PC-9 (cell line): ENCODE measurements at regions not wholly inside any gene's neighbourhood (a gene's known extent, or its start where the extent isn't known, plus 50 kb on each side); places are given as distances from the start of the nearest gene placed in this dataset.

Experiments
- BruUV-seq: library from RNA; stranded (reverse); fragments of 400-500 nt; replicated peaks from 2 replicates; lab custom pipeline; 2021; lab: Mats Ljungman, UMichigan
- CTCF ChIA-PET: fragments of 300-600 bp; sonication (Branson Sonifier 250); formaldehyde crosslinking; loops from one replicate; lab custom pipeline; 2022; ENCODE audit warnings: antibody characterized with exemption; lab: Charles Lee
- POLR2A ChIA-PET: fragments of 300-600 bp; sonication (Branson Sonifier 250); formaldehyde crosslinking; loops from one replicate; lab custom pipeline; 2022; ENCODE audit warnings: antibody characterized with exemption; ENCODE audit not compliant: unreplicated experiment; lab: Charles Lee
- DNase-seq, 2 experiments: peaks; one replicate each; pipeline versions ENCODE4 v3.0.0 to v3.0.0-alpha.2; 2015 to 2022; ENCODE audit warnings: mixed read lengths in 1 of 2
- H2AFZ ChIP-seq: fragments of 200-600 bp; sonication (generic); 2 replicates; pipeline ENCODE4 v1.8.1; 2017; ENCODE audit warnings: antibody characterized with exemption
- H3F3A ChIP-seq: fragments of 200-600 bp; sonication (generic); 2 replicates; pipeline ENCODE4 v1.8.1; 2017; ENCODE audit warnings: antibody characterized with exemption, mild to moderate bottlenecking, low read depth; ENCODE audit not compliant: insufficient read depth
- H3K27ac ChIP-seq: fragments of 200-600 bp; sonication (generic); 2 replicates; pipeline ENCODE4 v1.6.1; 2016; ENCODE audit warnings: mixed run types
- H3K27me3 ChIP-seq: fragments of 200-600 bp; sonication (generic); 2 replicates; pipeline ENCODE4 v1.6.1; 2016; ENCODE audit warnings: low read depth, mixed run types; ENCODE audit not compliant: insufficient read depth
- H3K36me3 ChIP-seq: fragments of 200-600 bp; sonication (generic); 2 replicates; pipeline ENCODE4 v1.6.1; 2016; ENCODE audit warnings: low read depth, mixed run types
- H3K4me1 ChIP-seq: fragments of 200-600 bp; sonication (generic); replicated peaks from 2 replicates; pipeline ENCODE4 v1.6.1; 2016; ENCODE audit warnings: mixed run types; ENCODE audit not compliant: insufficient read depth
- H3K4me2 ChIP-seq: fragments of 200-600 bp; sonication (generic); 2 replicates; pipeline ENCODE4 v1.6.1; 2017; ENCODE audit warnings: mixed run types
- H3K4me3 ChIP-seq: fragments of 200-600 bp; sonication (generic); 2 replicates; pipeline ENCODE4 v1.6.1; 2016; ENCODE audit warnings: mixed run types
- H3K79me2 ChIP-seq: fragments of 200-600 bp; sonication (generic); 2 replicates; pipeline ENCODE4 v1.6.1; 2017; ENCODE audit warnings: low read depth, mixed run types
- H3K9me2 ChIP-seq: fragments of 200-600 bp; sonication (generic); 2 replicates; pipeline ENCODE4 v1.8.1; 2017; ENCODE audit warnings: mild to moderate bottlenecking; ENCODE audit not compliant: insufficient read depth
- H3K9me3 ChIP-seq: fragments of 200-600 bp; sonication (generic); 2 replicates; pipeline ENCODE4 v1.8.1; 2016; ENCODE audit warnings: low read depth; ENCODE audit not compliant: insufficient read depth
- H4K20me1 ChIP-seq: fragments of 200-600 bp; sonication (generic); 2 replicates; pipeline ENCODE4 v1.8.1; 2017; ENCODE audit not compliant: insufficient read depth
- EZH2 ChIP-seq: fragments of 200-600 bp; sonication (generic); IDR thresholded peaks from 2 replicates; pipeline ENCODE4 v1.8.0; 2017; ENCODE audit warnings: antibody characterized with exemption, low read depth
- intact Hi-C: fragments of 100-400 bp; cut with micrococcal nuclease; formaldehyde crosslinking; loops from one replicate; pipeline ENCODE4 v1.10.0; 2022; ENCODE audit not compliant: unreplicated experiment
- TF ChIP-seq, protein P1 (sequence below): fragments of 200-600 bp; sonication (generic); conservative IDR thresholded peaks from 2 replicates; pipeline ENCODE4 v1.6.1; 2017; ENCODE audit warnings: mixed run types, antibody characterized with exemption, mild to moderate bottlenecking, moderate library complexity

DNA sequence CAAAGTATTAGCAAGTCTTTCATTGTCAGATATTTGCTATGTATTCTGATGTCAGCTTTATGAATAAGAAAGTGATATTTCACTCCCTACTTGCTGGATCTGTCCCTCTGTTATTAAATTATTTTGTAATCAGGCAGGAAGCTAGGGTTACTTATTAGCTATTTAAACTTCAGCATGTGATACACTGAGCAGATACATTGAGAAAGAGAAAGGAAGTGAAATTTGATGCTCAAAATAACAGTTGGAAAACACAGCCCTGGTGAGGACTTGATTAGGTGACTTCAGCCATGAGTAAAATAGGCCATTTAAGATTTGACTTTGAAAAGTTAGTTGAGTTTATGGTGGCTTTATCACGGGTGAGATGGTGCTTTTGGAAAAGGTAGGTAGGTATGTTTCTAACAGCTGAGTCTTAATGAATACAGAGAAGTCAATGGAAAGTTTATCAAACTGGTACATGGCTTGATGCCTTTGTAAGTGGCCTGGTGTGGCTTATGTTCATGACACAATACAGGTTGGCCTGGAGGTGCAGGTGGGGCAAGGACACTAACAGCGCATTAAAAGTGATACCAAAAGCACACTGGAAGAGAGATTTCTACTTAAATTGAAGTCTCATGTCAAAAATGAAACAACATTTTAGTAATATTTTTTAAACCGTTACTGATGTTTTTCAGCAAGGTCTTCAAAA, 321.2 kb upstream of the SPOCK3 start:
- Histone ChIP-seq H3K79me2 (no peaks in the 10 kb centered on the region), H3F3A (no peaks in the 10 kb centered on the region), H3K27me3 (no peaks in the 10 kb centered on the region), H3K4me1 (no peaks in the 10 kb centered on the region), H3K9me2 (no peaks in the 10 kb centered on the region), H3K9me3 (no peaks in the 10 kb centered on the region), H3K4me2 (no peak overlapping the region), H2AFZ (no peak overlapping the region), H3K27ac (no peak overlapping the region), H4K20me1 (no peaks in the 10 kb centered on the region), H3K4me3 (no peak overlapping the region), H3K36me3 (no peaks in the 10 kb centered on the region)
- no peak for DNase-seq
- BruUV-seq = no TSS peak
- ChIA-PET CTCF (no interaction called here), POLR2A (no interaction called here)
- TF ChIP-seq, protein P1, sequence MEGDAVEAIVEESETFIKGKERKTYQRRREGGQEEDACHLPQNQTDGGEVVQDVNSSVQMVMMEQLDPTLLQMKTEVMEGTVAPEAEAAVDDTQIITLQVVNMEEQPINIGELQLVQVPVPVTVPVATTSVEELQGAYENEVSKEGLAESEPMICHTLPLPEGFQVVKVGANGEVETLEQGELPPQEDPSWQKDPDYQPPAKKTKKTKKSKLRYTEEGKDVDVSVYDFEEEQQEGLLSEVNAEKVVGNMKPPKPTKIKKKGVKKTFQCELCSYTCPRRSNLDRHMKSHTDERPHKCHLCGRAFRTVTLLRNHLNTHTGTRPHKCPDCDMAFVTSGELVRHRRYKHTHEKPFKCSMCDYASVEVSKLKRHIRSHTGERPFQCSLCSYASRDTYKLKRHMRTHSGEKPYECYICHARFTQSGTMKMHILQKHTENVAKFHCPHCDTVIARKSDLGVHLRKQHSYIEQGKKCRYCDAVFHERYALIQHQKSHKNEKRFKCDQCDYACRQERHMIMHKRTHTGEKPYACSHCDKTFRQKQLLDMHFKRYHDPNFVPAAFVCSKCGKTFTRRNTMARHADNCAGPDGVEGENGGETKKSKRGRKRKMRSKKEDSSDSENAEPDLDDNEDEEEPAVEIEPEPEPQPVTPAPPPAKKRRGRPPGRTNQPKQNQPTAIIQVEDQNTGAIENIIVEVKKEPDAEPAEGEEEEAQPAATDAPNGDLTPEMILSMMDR = no peak
- TF ChIP-seq EZH2 = no peak
- intact Hi-C loops = no loop called here

DNA sequence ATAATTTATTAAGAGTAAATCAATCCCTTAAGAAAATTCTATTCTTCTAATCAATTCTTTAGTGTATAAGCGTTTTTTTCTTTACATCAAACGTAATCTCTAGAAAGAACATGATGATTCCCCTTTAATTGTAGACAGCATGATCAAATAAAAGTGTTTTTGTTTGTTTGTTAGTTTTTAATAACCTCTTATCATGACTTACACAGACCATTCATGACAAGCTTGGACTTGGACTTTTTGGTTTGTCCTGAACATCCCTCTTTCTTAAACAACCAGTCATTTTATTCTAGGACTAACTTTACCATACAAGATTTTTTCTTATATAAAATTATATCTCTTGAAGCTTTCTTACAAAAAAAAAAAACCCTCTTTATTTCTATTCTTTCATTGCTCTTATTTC, 344.6 kb upstream of the SPOCK3 start:
- Histone ChIP-seq H3K27ac (no peak overlapping the region), H3K4me2 (no peak overlapping the region), H3K36me3 (no peaks in the 10 kb centered on the region), H3K9me3 (no peaks in the 10 kb centered on the region; the same call in 1 of the 2 replicates), H3K79me2 (no peaks in the 10 kb centered on the region), H4K20me1 (no peaks in the 10 kb centered on the region), H3K27me3 (no peaks in the 10 kb centered on the region), H3K4me1 (no peaks in the 10 kb centered on the region), H3K4me3 (no peak overlapping the region), H3F3A (no peaks in the 10 kb centered on the region), H3K9me2 (no peaks in the 10 kb centered on the region), H2AFZ (no peak overlapping the region)
- CTCF ChIA-PET = no interaction called here
- BruUV-seq = no TSS peak
- intact Hi-C loops = no loop called here
- no peak for DNase-seq
- TF ChIP-seq, protein P1 = no peak
- no peak for TF ChIP-seq EZH2
- POLR2A ChIA-PET = no interaction called here

DNA sequence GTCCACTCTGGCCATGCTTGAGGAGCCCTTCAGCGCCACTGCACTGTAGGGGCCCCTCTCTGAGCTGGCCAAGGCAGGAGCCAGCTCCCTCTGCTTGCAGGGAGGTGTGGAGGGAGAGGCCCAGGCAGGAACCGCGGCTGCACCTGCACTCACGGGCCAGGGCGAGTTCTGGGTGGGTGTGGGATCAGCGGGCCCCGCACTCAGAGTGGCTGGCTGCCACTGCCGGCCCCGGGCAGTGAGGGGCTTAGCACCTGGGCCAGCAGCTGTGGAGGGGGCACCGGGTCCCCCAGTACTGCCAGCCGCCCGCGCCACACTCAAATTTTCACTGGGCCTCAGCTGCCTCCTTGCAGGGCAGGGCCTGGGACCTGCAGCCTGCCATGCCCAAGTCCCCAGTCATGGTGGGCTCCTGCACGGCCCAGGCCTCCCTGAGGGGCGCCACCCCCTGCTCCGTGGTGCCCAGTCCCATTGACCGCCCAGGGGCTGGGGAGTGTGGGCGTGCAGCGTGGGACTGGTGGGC, 347.2 kb upstream of the SPOCK3 start:
- POLR2A ChIA-PET = no interaction called here
- no peaks in the 10 kb centered on the region for H3K27me3 ChIP-seq
- TF ChIP-seq, protein P1 = no peak
- no peak for TF ChIP-seq EZH2
- no peaks in the 10 kb centered on the region for H3K79me2 ChIP-seq
- intact Hi-C loops = no loop called here
- CTCF ChIA-PET = no interaction called here
- no peak for DNase-seq
- no peaks in the 10 kb centered on the region for H3K36me3 ChIP-seq
- no TSS peak for BruUV-seq
- no peaks in the 10 kb centered on the region for H3K9me2 ChIP-seq
- no peaks in the 10 kb centered on the region for H4K20me1 ChIP-seq
- H2AFZ ChIP-seq = no peak overlapping the region
- H3K4me2 ChIP-seq = no peak overlapping the region
- no peaks in the 10 kb centered on the region; the same call in 1 of the 2 replicates for H3K9me3 ChIP-seq
- H3K4me1 ChIP-seq = no peaks in the 10 kb centered on the region
- no peak overlapping the region for H3K4me3 ChIP-seq
- H3F3A ChIP-seq = no peaks in the 10 kb centered on the region
- H3K27ac ChIP-seq = no peak overlapping the region
